ENCODE measurements at regions not wholly inside any gene's neighbourhood (a gene's known extent, or its start where the extent isn't known, plus 50 kb on each side); places are given as distances from the start of the nearest gene placed in this dataset.

DNA sequence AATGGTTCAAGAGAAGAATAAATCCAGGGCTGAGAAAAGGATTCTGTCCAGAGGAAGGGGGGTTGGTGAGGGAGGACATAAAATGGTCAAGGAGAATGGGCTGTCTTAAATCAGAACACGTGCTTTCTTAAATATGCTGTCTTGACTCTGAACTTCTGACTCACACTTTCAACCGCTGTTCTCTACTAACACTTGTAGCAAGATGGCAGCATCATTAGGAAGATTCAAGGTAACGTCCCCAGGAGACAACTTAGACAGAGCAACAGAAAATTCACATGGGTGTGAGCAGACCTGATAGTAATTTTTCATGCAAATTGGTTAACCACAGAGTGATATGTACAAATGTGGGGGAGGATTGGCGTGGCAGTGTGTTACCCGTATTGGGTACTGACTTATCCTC lies 126.8 kb upstream of the GALNT17 start (continued):
- TF ChIP-seq, protein P1, sequence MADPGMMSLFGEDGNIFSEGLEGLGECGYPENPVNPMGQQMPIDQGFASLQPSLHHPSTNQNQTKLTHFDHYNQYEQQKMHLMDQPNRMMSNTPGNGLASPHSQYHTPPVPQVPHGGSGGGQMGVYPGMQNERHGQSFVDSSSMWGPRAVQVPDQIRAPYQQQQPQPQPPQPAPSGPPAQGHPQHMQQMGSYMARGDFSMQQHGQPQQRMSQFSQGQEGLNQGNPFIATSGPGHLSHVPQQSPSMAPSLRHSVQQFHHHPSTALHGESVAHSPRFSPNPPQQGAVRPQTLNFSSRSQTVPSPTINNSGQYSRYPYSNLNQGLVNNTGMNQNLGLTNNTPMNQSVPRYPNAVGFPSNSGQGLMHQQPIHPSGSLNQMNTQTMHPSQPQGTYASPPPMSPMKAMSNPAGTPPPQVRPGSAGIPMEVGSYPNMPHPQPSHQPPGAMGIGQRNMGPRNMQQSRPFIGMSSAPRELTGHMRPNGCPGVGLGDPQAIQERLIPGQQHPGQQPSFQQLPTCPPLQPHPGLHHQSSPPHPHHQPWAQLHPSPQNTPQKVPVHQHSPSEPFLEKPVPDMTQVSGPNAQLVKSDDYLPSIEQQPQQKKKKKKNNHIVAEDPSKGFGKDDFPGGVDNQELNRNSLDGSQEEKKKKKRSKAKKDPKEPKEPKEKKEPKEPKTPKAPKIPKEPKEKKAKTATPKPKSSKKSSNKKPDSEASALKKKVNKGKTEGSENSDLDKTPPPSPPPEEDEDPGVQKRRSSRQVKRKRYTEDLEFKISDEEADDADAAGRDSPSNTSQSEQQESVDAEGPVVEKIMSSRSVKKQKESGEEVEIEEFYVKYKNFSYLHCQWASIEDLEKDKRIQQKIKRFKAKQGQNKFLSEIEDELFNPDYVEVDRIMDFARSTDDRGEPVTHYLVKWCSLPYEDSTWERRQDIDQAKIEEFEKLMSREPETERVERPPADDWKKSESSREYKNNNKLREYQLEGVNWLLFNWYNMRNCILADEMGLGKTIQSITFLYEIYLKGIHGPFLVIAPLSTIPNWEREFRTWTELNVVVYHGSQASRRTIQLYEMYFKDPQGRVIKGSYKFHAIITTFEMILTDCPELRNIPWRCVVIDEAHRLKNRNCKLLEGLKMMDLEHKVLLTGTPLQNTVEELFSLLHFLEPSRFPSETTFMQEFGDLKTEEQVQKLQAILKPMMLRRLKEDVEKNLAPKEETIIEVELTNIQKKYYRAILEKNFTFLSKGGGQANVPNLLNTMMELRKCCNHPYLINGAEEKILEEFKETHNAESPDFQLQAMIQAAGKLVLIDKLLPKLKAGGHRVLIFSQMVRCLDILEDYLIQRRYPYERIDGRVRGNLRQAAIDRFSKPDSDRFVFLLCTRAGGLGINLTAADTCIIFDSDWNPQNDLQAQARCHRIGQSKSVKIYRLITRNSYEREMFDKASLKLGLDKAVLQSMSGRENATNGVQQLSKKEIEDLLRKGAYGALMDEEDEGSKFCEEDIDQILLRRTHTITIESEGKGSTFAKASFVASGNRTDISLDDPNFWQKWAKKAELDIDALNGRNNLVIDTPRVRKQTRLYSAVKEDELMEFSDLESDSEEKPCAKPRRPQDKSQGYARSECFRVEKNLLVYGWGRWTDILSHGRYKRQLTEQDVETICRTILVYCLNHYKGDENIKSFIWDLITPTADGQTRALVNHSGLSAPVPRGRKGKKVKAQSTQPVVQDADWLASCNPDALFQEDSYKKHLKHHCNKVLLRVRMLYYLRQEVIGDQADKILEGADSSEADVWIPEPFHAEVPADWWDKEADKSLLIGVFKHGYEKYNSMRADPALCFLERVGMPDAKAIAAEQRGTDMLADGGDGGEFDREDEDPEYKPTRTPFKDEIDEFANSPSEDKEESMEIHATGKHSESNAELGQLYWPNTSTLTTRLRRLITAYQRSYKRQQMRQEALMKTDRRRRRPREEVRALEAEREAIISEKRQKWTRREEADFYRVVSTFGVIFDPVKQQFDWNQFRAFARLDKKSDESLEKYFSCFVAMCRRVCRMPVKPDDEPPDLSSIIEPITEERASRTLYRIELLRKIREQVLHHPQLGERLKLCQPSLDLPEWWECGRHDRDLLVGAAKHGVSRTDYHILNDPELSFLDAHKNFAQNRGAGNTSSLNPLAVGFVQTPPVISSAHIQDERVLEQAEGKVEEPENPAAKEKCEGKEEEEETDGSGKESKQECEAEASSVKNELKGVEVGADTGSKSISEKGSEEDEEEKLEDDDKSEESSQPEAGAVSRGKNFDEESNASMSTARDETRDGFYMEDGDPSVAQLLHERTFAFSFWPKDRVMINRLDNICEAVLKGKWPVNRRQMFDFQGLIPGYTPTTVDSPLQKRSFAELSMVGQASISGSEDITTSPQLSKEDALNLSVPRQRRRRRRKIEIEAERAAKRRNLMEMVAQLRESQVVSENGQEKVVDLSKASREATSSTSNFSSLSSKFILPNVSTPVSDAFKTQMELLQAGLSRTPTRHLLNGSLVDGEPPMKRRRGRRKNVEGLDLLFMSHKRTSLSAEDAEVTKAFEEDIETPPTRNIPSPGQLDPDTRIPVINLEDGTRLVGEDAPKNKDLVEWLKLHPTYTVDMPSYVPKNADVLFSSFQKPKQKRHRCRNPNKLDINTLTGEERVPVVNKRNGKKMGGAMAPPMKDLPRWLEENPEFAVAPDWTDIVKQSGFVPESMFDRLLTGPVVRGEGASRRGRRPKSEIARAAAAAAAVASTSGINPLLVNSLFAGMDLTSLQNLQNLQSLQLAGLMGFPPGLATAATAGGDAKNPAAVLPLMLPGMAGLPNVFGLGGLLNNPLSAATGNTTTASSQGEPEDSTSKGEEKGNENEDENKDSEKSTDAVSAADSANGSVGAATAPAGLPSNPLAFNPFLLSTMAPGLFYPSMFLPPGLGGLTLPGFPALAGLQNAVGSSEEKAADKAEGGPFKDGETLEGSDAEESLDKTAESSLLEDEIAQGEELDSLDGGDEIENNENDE (IDR thresholded peaks at IDR 0.05; ENCODE audit: insufficient replicate concordance, low read length), result no peak
- TF ChIP-seq JUND (IDR thresholded peaks at IDR 0.05; ENCODE audit: low read length) (no peak), SAP30 (IDR thresholded peaks at IDR 0.05; ENCODE audit: insufficient read depth, insufficient replicate concordance, low read length) (no peak), NANOG (IDR thresholded peaks at IDR 0.05; ENCODE audit: insufficient read depth, low read depth, low read length, poor library complexity, severe bottlenecking) (no peak), SUZ12 (IDR thresholded peaks at IDR 0.05; ENCODE audit: low read length) (no peak)
- TF ChIP-seq, protein P2, sequence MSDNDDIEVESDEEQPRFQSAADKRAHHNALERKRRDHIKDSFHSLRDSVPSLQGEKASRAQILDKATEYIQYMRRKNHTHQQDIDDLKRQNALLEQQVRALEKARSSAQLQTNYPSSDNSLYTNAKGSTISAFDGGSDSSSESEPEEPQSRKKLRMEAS (IDR thresholded peaks at IDR 0.05), result no peak

All from H1 (cell line).